Cardiac muscle cell (in vitro differentiated cells and primary cell): ENCODE measurements at regions not wholly inside any gene's neighbourhood (a gene's known extent, or its start where the extent isn't known, plus 50 kb on each side); places are given as distances from the start of the nearest gene placed in this dataset.

ENCODE experiments used
- DNase-seq, 2 donors: peaks; one replicate each; pipeline versions ENCODE4 v3.0.0 to v3.0.0-alpha.2; 2010 to 2017; ENCODE audit warnings: low read depth in 1 of 2, low spot score in 1 of 2
- H3K27ac ChIP-seq: fragments of 200-600 bp; sonication (generic); 2 replicates; pipeline ENCODE4 v1.5.1; 2016
- H3K27me3 ChIP-seq: fragments of 200-600 bp; sonication (generic); 2 replicates; pipeline ENCODE4 v1.6.0; 2016; ENCODE audit warnings: control low read depth
- H3K36me3 ChIP-seq: fragments of 200-600 bp; sonication (generic); 2 replicates; pipeline ENCODE4 v1.5.1; 2016; ENCODE audit warnings: control low read depth
- H3K4me1 ChIP-seq: fragments of 200-600 bp; sonication (generic); 2 replicates; pipeline ENCODE4 v1.8.1; 2017; ENCODE audit warnings: low read depth, mild to moderate bottlenecking, mixed run types
- H3K4me3 ChIP-seq: fragments of 200-600 bp; sonication (generic); 2 replicates; pipeline ENCODE4 v1.5.1; 2016; ENCODE audit warnings: mild to moderate bottlenecking
- H3K9me3 ChIP-seq: fragments of 200-600 bp; sonication (generic); 2 replicates; pipeline ENCODE4 v1.5.1; 2017; ENCODE audit warnings: low read depth, mild to moderate bottlenecking, control low read depth
- CTCF ChIP-seq: IDR thresholded peaks from 2 replicates; pipeline ENCODE4 v1.5.1; 2012; ENCODE audit warnings: low read depth, mild to moderate bottlenecking, low read length

DNA sequence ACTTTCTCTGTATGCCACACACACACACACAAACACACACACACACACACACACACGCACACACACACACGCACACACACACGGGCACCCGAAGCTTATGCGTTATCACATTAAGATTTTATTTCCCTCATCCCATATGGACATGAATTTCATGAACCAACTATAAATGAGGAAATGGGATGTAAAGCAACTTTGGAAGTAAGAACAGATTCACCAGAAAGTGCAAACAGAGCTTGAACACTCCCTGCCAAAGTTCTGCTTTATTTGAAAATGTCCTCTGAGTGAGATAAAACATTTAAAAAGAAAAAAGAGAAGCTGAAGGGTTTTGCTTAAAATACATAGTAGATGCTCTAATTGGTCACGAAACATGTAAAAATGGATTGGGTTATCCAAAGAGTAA, 90.4 kb upstream of the OTX2 start:
- Histone ChIP-seq H3K27ac (no peak overlapping the region), H3K4me3 (no peak overlapping the region), H3K36me3 (no peaks in the 10 kb centered on the region), H3K4me1 (peaks cover 12% of the 10 kb centered on the region), H3K9me3 (no peaks in the 10 kb centered on the region), H3K27me3 (peaks cover 28% of the 10 kb centered on the region)
- TF ChIP-seq CTCF = no peak
- DNase-seq = no peak

- Histone ChIP-seq H3K9me3 (no peaks in the 10 kb centered on the region), H3K27ac (no peak overlapping the region), H3K4me1 (peaks cover 18% of the 10 kb centered on the region), H3K27me3 (peaks cover 28% of the 10 kb centered on the region), H3K4me3 (no peak overlapping the region), H3K36me3 (no peaks in the 10 kb centered on the region)
- DNase-seq = peak in 1 of 2 donors; percentile 34
- no peak for TF ChIP-seq CTCF
Measured at GRCh38 chr14:56899829-56900228, 89.5 kb upstream of the OTX2 start.

- Histone ChIP-seq H3K4me3 (no peak overlapping the region), H3K36me3 (no peaks in the 10 kb centered on the region), H3K9me3 (no peaks in the 10 kb centered on the region), H3K27ac (no peak overlapping the region), H3K4me1 (peaks cover 18% of the 10 kb centered on the region), H3K27me3 (peaks cover 39% of the 10 kb centered on the region)
- TF ChIP-seq CTCF = no peak
- peak in 1 of 2 donors; percentile 85 for DNase-seq
Measured at GRCh38 chr14:56896922-56897321, 86.6 kb upstream of the OTX2 start.

- peaks cover 46% of the 10 kb centered on the region for H3K27me3 ChIP-seq
- H3K4me1 ChIP-seq = peaks cover 18% of the 10 kb centered on the region
- H3K9me3 ChIP-seq = no peaks in the 10 kb centered on the region
- no peak overlapping the region for H3K27ac ChIP-seq
- H3K36me3 ChIP-seq = no peaks in the 10 kb centered on the region
- no peak overlapping the region for H3K4me3 ChIP-seq
- no peak for DNase-seq
- TF ChIP-seq CTCF = no peak
Measured at GRCh38 chr14:56896231-56896630, 86.0 kb upstream of the OTX2 start.

DNA sequence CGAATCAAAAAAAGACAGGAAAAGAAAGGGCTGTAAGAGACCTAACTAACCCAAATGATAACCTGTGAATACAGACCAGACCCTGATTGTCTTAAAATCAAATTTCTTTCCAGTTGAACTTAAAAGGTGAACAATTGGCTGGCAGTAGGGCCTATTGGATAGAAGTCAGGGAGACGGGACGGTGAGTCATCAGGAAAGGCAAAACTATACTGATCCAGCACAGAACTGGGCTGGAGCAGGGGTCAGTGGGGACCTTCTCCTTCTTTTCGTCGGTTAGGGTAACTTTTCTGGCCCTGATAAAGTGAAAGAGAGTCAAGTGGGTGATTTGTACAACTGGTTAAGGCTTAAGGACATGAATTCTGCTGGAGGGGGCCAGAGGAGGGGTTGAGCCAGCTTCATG, 84.9 kb upstream of the OTX2 start:
- DNase-seq = peak in 1 of 2 donors; percentile 59
- Histone ChIP-seq H3K4me3 (no peak overlapping the region), H3K27me3 (peaks cover 54% of the 10 kb centered on the region), H3K36me3 (no peaks in the 10 kb centered on the region), H3K4me1 (peaks cover 18% of the 10 kb centered on the region), H3K27ac (no peak overlapping the region), H3K9me3 (no peaks in the 10 kb centered on the region)
- TF ChIP-seq CTCF = no peak

- Histone ChIP-seq H3K36me3 (no peaks in the 10 kb centered on the region), H3K9me3 (no peaks in the 10 kb centered on the region), H3K4me1 (peaks cover 14% of the 10 kb centered on the region), H3K27ac (no peak overlapping the region), H3K4me3 (no peak overlapping the region), H3K27me3 (peaks cover 55% of the 10 kb centered on the region)
- DNase-seq = no peak
- no peak for TF ChIP-seq CTCF
Measured at GRCh38 chr14:56894591-56894991, 84.3 kb upstream of the OTX2 start.
